ENCODE measurements at regions not wholly inside any gene's neighbourhood (a gene's known extent, or its start where the extent isn't known, plus 50 kb on each side); places are given as distances from the start of the nearest gene placed in this dataset.

GRCh38 chr10:3502673-3503072, 282.3 kb downstream of the KLF6 start:
- no peak for TF ChIP-seq POLR2A (IDR thresholded peaks at IDR 0.05)
- WGBS, 5 donors, result 46 to 72% (median 57%) methylated on average over 6 of the region's 6 CpGs
- DNase-seq, result no peak
- Histone ChIP-seq H3K9me3 (no peaks in the 10 kb centered on the region), H3K36me3 (no peaks in the 10 kb centered on the region), H3K27me3 (no peaks in the 10 kb centered on the region), H3K4me1 (peaks cover 0 to 6% (median 0%) of the 10 kb centered on the region in 4 donors), H3K27ac (no peak overlapping the region), H3K4me3 (no peak overlapping the region)
- intact Hi-C loops (cut with DNase I; ENCODE audit: low total_unique reads), result no loop called here

GRCh38 chr10:3500408-3500856, 284.6 kb downstream of the KLF6 start:
- peak overlapping the region in 2 of 5 donors; percentile 34 to 50 for H3K27ac ChIP-seq
- H3K4me3 ChIP-seq, result no peak overlapping the region
- DNase-seq, result peak in 1 of 2 donors; percentile 87
- H3K4me1 ChIP-seq, result peaks cover 0 to 6% (median 0%) of the 10 kb centered on the region in 4 donors
- H3K9me3 ChIP-seq, result no peaks in the 10 kb centered on the region
- peaks cover 0 to 7% (median 0%) of the 10 kb centered on the region in 3 donors for H3K27me3 ChIP-seq
- intact Hi-C loops (cut with DNase I; ENCODE audit: low total_unique reads), result no loop called here
- H3K36me3 ChIP-seq, result no peaks in the 10 kb centered on the region
- 38 to 64% (median 43%) methylated on average over 15 of the region's 15 CpGs for WGBS, 5 donors
- peak; percentile 80 for TF ChIP-seq EP300 (IDR thresholded peaks at IDR 0.05)
- no peak for TF ChIP-seq POLR2A (IDR thresholded peaks at IDR 0.05)
- peak; percentile 63 to 79 (median 76) for TF ChIP-seq POLR2AphosphoS5 (IDR thresholded peaks at IDR 0.05)
- TF ChIP-seq CTCF (IDR thresholded peaks at IDR 0.05), result no peak

DNA sequence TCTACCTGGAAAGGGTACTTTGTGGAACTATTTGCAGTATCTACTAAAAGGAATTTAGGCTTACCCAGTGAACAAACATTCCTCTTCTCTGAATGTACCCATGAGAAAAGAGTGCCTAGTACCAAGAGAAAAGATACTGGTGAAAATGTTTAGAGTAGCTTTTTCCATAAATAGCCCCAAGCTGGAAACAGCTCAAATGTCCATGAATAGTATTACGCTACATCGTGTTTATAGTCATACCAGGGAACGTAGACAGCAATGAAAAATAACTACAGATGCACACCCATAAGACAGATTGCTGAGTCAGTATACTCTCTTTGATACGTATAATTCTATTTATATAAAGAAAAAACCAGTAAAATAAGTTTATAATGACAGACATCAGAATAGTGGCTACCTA, 285.9 kb downstream of the KLF6 start:
- Histone ChIP-seq H3K4me3 (no peak overlapping the region), H3K27me3 (peaks cover 0 to 7% (median 0%) of the 10 kb centered on the region in 3 donors), H3K9me3 (no peaks in the 10 kb centered on the region), H3K4me1 (peaks cover 0 to 6% (median 0%) of the 10 kb centered on the region in 4 donors), H3K27ac (peak overlapping the region in 1 of 5 donors; percentile 30), H3K36me3 (no peaks in the 10 kb centered on the region)
- DNase-seq, result no peak
- 63 to 84% (median 79%) methylated on average over 4 of the region's 4 CpGs for WGBS, 5 donors
- TF ChIP-seq POLR2A (IDR thresholded peaks at IDR 0.05), result no peak
- no peak for TF ChIP-seq CTCF (IDR thresholded peaks at IDR 0.05)
- TF ChIP-seq POLR2AphosphoS5 (IDR thresholded peaks at IDR 0.05), result no peak
- no peak for TF ChIP-seq EP300 (IDR thresholded peaks at IDR 0.05)
- intact Hi-C loops (cut with DNase I; ENCODE audit: low total_unique reads), result no loop called here

DNA sequence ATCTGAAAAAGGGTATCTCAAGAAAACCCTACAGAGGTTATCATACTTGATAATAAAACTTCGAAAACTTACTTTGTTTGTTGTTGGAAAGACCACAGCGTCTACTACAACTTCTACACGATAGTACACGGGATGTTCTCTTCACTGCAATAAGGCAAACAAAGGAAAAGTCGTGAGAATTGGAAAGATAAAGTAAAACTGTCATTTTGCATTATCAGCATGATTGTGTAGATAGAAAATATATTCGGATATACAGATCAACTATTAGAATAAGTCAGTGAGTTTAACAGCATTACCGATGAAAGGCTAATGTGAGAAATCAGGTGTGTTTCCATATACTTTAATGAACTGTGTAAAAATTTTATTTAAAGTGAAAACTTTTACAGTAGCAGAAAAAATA, 287.4 kb downstream of the KLF6 start:
- intact Hi-C loops (cut with DNase I; ENCODE audit: low total_unique reads), result no loop called here

More for the DNA sequence above, 287.4 kb downstream of the KLF6 start:
- no peaks in the 10 kb centered on the region for H3K36me3 ChIP-seq
- H3K4me3 ChIP-seq, result no peak overlapping the region
- no peak for DNase-seq
- H3K9me3 ChIP-seq, result no peaks in the 10 kb centered on the region
- H3K27me3 ChIP-seq, result peaks cover 0 to 7% (median 0%) of the 10 kb centered on the region in 3 donors
- H3K4me1 ChIP-seq, result peaks cover 0 to 6% (median 0%) of the 10 kb centered on the region in 4 donors
- no peak overlapping the region for H3K27ac ChIP-seq
- TF ChIP-seq CTCF (IDR thresholded peaks at IDR 0.05) (no peak), EP300 (IDR thresholded peaks at IDR 0.05) (no peak), POLR2AphosphoS5 (IDR thresholded peaks at IDR 0.05) (no peak), POLR2A (IDR thresholded peaks at IDR 0.05) (no peak)
- 45 to 70% (median 62%) methylated on average over 7 of the region's 7 CpGs for WGBS, 5 donors

Measured in stomach (tissue), 8 donors.